DOHH2 (cell line): ENCODE measurements at regions not wholly inside any gene's neighbourhood (a gene's known extent, or its start where the extent isn't known, plus 50 kb on each side); places are given as distances from the start of the nearest gene placed in this dataset.

Experiments
- CTCF ChIP-seq: fragments of 200-600 bp; sonication (generic); IDR thresholded peaks from one replicate; pipeline ENCODE4 v1.5.1; 2014; ENCODE audit warnings: antibody characterized with exemption, mild to moderate bottlenecking, low read depth, low read length; ENCODE audit not compliant: poor library complexity, severe bottlenecking
- EZH2phosphoT487 ChIP-seq: fragments of 200-600 bp; sonication (generic); IDR thresholded peaks from 2 replicates; pipeline ENCODE4 v1.6.1; 2017; ENCODE audit warnings: borderline replicate concordance, mild to moderate bottlenecking, antibody characterized with exemption, low read length, moderate library complexity, mixed read lengths

DNA sequence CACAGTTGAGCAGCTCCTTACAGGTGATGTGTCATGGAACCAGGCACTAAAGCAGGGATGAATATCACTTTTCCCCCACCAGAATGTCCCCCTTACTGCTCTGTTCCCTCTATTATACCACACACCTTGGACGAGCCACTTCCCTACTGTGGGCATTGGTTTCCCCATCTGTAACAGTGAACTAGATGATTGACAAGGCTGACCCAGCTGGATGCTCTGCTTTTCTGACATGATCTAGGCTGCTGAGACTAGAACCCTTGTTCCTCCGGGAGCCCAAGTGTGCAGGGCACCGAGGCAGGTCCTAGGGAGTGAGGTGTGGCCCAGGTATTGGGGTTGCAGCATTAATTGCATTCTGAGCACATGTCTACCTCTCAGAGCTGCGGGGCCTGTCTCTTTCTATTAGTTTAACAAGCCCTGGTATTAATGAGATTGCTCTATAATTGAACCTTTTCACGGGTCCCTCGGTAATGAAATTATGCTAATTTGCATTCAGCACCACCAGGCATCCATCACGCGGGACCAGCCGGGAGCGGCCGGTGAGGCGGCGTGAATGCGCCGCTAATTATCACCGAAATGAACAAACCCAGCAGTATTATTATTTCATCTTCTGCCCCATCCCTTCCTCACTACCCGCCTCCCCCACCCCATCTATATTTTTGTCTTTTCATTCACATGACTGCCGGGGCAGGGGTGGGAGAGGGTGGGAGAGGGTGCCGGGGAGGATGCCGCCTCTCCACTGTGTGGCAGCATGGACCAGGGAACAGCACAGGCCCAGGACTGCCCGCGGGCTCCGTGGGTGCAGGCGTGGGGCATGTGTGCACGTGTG lies 121.1 kb downstream of the CYLD start:
- TF ChIP-seq CTCF (no peak), EZH2phosphoT487 (no peak)
